Muscle layer of duodenum (tissue), 2 donors: ENCODE measurements at regions not wholly inside any gene's neighbourhood (a gene's known extent, or its start where the extent isn't known, plus 50 kb on each side); places are given as distances from the start of the nearest gene placed in this dataset.

Source experiments
- H3K27ac ChIP-seq: one replicate; pipeline ENCODE4 v1.7.0; 2013; ENCODE audit warnings: mild to moderate bottlenecking, low read length
- H3K27me3 ChIP-seq: one replicate; pipeline ENCODE4 v1.7.0; 2013; ENCODE audit warnings: low read depth, mild to moderate bottlenecking, control low read depth, low read length
- H3K36me3 ChIP-seq, 2 donors: one replicate each; pipeline ENCODE4 v1.7.0; 2013; ENCODE audit warnings: low read length in 2 of 2, control low read depth in 1 of 2, mild to moderate bottlenecking in 1 of 2; ENCODE audit not compliant: insufficient read depth in 2 of 2, control insufficient read depth in 1 of 2
- H3K4me1 ChIP-seq, 2 donors: one replicate each; pipeline ENCODE4 v1.7.0; 2013; ENCODE audit warnings: low read length in 2 of 2, mild to moderate bottlenecking in 2 of 2, control low read depth in 1 of 2, moderate library complexity in 1 of 2; ENCODE audit not compliant: insufficient read depth in 2 of 2, control insufficient read depth in 1 of 2
- H3K4me3 ChIP-seq, 2 donors: one replicate each; pipeline ENCODE4 v1.7.0; 2013; ENCODE audit warnings: low read length in 2 of 2, low read depth in 1 of 2, mild to moderate bottlenecking in 1 of 2
- H3K9me3 ChIP-seq, 2 donors: one replicate each; pipeline ENCODE4 v1.7.0; 2013; ENCODE audit warnings: low read length in 2 of 2, control low read depth in 1 of 2, mild to moderate bottlenecking in 1 of 2; ENCODE audit not compliant: control insufficient read depth in 1 of 2
- donor health status: healthy.

DNA sequence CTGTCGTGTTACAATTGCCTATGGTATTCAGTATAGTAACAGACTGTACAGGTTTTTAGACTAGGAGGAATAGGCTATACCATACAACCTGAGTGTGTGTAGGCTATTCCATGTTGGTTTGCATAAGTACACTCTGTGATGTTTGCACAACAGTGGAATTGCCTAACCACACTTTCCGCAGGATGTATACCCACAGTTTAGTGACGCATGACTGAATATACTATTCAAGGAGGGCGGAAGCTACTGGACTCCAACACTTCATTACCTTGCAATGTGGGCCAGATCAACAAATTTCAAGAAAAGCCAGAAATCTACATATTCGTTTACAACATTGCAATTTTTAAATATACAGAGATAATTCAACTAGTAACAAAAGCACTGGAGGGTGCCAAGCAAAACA lies 317.2 kb downstream of the PDGFC start:
- H3K4me1 ChIP-seq, result no peaks in the 10 kb centered on the region

DNA sequence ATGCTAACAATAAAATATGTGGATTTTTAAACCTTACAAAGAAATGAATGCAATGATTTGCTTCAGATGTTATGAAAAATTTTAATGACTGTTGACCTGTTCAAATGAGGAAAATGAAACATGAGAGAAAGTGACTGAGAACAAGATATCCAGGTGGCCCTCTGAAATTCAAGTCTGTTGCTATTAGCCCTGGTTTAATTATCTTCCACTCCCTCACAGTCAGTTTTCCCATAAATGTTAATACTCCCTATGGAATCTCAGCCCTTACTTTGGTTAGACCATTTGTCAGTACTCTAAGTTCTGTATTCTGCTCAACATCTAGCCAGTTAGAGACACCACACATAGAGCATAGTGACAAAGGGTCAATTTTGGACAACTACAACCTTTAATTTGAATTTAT lies 327.8 kb downstream of the PDGFC start:
- H3K9me3 ChIP-seq, result no peaks in the 10 kb centered on the region
- H3K36me3 ChIP-seq, result no peaks in the 10 kb centered on the region
- no peaks in the 10 kb centered on the region for H3K27me3 ChIP-seq
- peaks cover 0 to 3% of the 10 kb centered on the region in 2 donors for H3K4me1 ChIP-seq
- no peak overlapping the region for H3K27ac ChIP-seq
- H3K4me3 ChIP-seq, result no peak overlapping the region

More for the DNA sequence above, 317.2 kb downstream of the PDGFC start:
- peaks cover 0 to 4% of the 10 kb centered on the region in 2 donors for H3K9me3 ChIP-seq
- no peaks in the 10 kb centered on the region for H3K36me3 ChIP-seq
- H3K27me3 ChIP-seq, result no peaks in the 10 kb centered on the region
- no peak overlapping the region for H3K27ac ChIP-seq
- no peak overlapping the region for H3K4me3 ChIP-seq

DNA sequence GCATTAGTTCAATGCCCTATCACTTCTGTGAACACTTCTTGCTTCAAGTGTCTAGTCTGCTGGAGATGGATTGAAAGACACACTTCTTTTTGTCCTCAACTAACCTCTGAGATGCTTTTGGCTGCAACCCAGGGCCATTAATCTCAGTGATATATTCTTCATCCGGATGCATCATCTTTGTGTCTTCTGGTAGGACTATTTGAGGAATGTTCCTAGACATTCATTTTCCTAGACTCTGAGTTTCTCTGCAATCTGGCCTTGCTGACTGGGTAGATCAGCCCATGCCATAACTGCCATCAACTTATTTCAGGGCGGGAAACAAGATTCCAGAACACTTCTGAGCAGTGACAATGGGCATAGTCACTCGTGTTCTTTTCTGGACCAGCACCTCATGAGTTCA lies 329.4 kb downstream of the PDGFC start:
- H3K4me3 ChIP-seq, result no peak overlapping the region
- H3K9me3 ChIP-seq, result no peaks in the 10 kb centered on the region
- no peaks in the 10 kb centered on the region for H3K36me3 ChIP-seq
- no peak overlapping the region for H3K27ac ChIP-seq
- H3K4me1 ChIP-seq, result peaks cover 0 to 4% of the 10 kb centered on the region in 2 donors
- no peaks in the 10 kb centered on the region for H3K27me3 ChIP-seq

DNA sequence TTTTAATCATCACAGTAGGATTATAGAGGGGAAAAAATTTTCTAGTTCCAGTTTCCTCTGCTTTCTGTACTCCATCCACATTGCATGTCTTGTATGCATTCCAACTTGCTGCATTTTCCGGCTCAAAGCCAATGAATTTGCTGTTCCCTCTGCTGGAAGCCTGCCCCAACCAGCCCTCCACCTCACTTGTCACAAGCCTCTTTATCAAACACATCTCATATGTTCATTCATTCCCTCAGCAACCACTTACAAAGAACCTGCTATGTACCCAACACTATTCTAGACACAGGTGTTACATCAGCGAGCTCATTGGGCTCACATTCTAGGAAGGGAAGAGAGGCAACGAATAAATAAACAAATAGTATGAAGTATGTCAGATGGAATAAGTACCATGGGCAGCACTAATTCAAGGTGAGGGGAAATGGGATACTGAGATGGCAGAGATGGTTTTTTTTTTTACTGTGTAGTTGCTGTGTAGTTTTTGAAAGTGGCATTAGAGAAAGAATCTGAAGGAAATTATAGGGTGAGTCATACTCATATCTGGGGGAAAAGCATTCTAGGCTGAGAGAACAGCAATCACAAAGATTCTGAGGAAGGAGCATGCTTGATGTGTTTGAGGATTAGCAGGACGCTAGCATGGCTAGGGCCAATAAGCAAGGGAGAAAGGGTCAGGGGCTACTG lies 332.5 kb downstream of the PDGFC start:
- no peaks in the 10 kb centered on the region for H3K27me3 ChIP-seq
- no peak overlapping the region for H3K27ac ChIP-seq
- no peak overlapping the region for H3K4me3 ChIP-seq
- peaks cover 0 to 4% of the 10 kb centered on the region in 2 donors for H3K4me1 ChIP-seq
- no peaks in the 10 kb centered on the region for H3K9me3 ChIP-seq
- no peaks in the 10 kb centered on the region for H3K36me3 ChIP-seq

DNA sequence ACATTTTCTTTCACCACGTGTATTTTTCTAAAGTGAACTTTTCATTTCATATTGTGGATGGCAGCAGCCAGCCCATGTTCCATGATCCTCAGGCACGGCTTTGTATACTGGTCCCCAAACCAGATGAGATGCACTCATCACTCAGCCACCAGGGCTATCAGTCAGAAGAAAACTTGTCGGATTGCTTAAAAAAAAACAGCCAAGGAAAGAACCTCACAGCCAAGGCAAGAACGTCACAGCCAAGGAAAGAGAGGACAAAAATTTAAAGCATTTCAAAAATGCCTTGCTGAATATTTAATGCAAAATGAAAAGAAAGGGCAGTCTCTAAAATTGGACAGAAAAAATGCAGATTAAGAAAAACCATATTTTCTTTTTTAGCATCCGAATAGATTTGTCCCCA lies 333.3 kb downstream of the PDGFC start:
- Histone ChIP-seq H3K4me1 (peaks cover 0 to 4% of the 10 kb centered on the region in 2 donors), H3K4me3 (no peak overlapping the region), H3K27ac (no peak overlapping the region), H3K27me3 (no peaks in the 10 kb centered on the region), H3K36me3 (no peaks in the 10 kb centered on the region), H3K9me3 (no peaks in the 10 kb centered on the region)

DNA sequence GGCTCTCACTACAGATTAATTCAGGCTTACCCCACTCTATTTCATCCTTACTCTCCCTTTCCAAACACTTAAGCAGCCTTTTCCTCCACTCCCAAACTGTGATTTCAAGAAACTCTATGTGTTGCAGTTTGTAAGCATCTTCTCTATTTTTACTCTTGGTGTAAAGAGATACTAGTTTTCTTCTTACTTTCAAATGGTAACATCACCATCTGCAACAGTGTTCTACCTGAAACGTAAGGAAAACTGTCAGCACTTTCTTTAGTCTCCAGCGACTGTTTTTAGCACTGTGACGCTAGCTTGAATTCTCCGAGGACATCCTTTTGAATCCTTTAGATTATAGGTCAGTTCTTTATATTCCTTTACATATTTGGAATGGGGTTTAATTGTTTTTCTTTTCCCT lies 335.2 kb downstream of the PDGFC start:
- Histone ChIP-seq H3K27me3 (no peaks in the 10 kb centered on the region), H3K9me3 (no peaks in the 10 kb centered on the region), H3K27ac (no peak overlapping the region), H3K4me3 (no peak overlapping the region), H3K36me3 (no peaks in the 10 kb centered on the region), H3K4me1 (peaks cover 0 to 4% of the 10 kb centered on the region in 2 donors)

DNA sequence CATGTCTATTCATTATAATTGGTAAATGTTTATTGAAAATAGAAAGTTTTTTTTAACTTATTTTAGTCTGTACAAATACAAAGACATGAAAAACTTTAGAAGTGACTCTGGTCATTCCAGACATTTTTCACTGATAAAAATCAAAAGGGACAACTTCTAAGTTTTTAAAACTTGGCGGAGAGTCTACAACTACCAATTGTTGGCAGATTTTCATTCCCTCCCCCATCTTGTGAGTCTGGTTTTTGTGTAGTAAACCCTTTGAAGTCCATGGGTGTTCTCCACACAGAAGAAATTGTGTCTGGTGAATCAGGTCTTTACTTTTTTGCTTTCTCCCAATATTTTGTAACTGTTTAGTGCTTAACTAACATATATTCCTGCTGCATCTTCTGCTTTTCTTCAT lies 336.5 kb downstream of the PDGFC start:
- H3K36me3 ChIP-seq, result no peaks in the 10 kb centered on the region
- H3K4me3 ChIP-seq, result no peak overlapping the region
- no peak overlapping the region for H3K27ac ChIP-seq

DNA sequence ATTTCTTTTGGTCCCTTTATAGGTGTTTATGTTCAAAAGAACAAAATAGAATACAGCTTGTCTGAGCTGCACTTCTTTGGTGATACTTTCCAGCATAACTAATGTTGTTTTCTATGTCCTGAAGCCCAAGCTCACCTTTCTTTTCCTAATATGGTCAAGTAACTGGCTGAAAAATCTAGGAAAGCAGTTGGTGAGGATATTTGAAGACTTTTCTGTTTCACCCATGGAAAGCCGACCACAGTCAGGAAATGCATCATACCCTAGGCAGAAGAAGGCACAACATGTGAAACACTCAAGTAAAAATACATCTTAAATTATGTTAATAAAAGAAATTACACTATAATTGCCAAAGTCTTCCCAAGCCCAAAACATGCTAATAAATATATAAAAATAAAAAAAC lies 337.0 kb downstream of the PDGFC start:
- Histone ChIP-seq H3K4me1 (peaks cover 0 to 4% of the 10 kb centered on the region in 2 donors), H3K9me3 (no peaks in the 10 kb centered on the region)

More for the DNA sequence above, 336.5 kb downstream of the PDGFC start:
- H3K9me3 ChIP-seq, result no peaks in the 10 kb centered on the region
- no peaks in the 10 kb centered on the region for H3K27me3 ChIP-seq
- H3K4me1 ChIP-seq, result peaks cover 0 to 4% of the 10 kb centered on the region in 2 donors

DNA sequence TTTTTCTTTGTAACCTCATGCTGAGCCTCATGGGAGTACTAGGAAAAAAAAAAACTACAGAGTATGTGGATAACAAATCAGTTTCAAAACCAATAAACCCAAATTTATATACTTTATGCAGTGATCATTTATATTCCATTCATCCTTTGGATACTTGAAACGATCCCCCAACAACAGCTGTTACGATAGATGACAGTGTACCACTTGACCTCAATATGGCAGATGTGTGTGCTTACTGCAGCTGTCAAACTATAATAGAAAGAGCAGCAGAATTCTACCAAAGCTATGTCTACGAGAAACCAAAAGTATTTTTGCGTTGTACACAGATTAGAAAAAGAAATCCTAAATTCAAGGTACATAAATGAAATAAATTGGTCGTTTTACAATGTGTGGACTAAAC lies 337.8 kb downstream of the PDGFC start:
- Histone ChIP-seq H3K4me3 (no peak overlapping the region), H3K4me1 (peaks cover 0 to 1% of the 10 kb centered on the region in 2 donors), H3K9me3 (no peaks in the 10 kb centered on the region), H3K27me3 (no peaks in the 10 kb centered on the region), H3K27ac (no peak overlapping the region), H3K36me3 (no peaks in the 10 kb centered on the region)

More for the DNA sequence above, 337.0 kb downstream of the PDGFC start:
- Histone ChIP-seq H3K4me3 (no peak overlapping the region), H3K27me3 (no peaks in the 10 kb centered on the region), H3K36me3 (no peaks in the 10 kb centered on the region), H3K27ac (no peak overlapping the region)

DNA sequence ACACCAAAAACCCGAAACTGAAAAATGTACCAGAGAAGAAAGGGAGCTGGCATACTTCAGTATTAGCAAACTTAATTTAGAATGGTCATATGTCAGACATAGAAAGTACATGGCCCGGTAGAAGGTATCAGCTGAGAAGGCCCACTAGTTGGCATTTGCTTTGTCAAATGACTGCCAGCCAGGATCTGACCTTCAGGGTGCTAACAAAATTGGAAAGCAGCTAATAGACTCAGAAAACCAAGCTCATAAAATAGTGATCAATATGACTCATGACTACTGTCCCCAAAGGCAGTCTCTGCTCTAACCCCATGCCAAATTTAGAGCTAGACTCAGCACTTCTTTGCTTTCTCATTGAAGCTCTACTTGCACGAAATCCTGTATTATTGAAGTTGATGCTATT lies 342.7 kb downstream of the PDGFC start:
- Histone ChIP-seq H3K9me3 (no peaks in the 10 kb centered on the region), H3K4me3 (no peak overlapping the region), H3K27me3 (no peaks in the 10 kb centered on the region), H3K27ac (no peak overlapping the region), H3K4me1 (no peaks in the 10 kb centered on the region), H3K36me3 (no peaks in the 10 kb centered on the region)

DNA sequence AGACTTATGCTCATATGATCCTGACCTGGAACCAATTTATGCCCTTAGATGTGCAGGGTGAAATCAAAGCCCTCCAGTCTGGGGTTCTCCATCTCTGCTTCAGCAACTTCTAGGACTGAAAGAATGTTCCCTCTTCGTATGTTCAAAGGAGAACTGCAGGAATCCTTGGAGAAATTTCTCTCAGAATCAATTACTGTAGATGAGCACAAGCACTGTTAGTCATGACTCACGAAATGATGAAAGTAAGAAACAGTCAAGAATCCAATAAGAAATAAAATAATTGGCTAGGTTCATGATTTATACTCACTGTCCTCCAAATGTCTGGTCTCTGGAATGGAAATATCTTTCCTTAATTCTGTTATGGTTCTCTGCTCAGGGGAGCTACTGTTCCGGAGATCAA lies 348.2 kb downstream of the PDGFC start:
- H3K4me3 ChIP-seq, result no peak overlapping the region
- no peaks in the 10 kb centered on the region for H3K4me1 ChIP-seq
- no peaks in the 10 kb centered on the region for H3K9me3 ChIP-seq
- H3K27ac ChIP-seq, result no peak overlapping the region
- no peaks in the 10 kb centered on the region for H3K36me3 ChIP-seq
- no peaks in the 10 kb centered on the region for H3K27me3 ChIP-seq

DNA sequence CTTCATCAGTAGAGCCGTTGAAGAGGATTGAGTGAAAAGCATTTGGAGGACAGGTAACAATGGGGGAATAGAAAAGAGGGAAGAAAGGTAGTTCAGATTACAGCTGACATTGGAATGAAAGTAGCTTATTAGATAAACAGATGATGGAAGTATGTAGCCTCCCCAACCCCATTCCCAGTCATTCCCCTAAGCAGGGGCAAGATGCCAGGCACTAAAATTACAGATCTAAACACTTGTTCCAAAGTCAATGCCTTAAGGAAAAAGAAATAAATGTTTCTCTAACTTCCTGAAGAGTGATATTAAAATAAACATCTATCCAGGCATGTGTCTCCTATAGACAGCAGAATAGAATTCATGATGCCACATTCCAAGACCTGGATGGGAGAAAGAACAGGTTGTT lies 350.8 kb downstream of the PDGFC start:
- Histone ChIP-seq H3K27ac (no peak overlapping the region), H3K4me3 (no peak overlapping the region), H3K4me1 (no peaks in the 10 kb centered on the region), H3K36me3 (no peaks in the 10 kb centered on the region), H3K9me3 (no peaks in the 10 kb centered on the region), H3K27me3 (no peaks in the 10 kb centered on the region)
